IMR-90 (cell line): ENCODE measurements at regions not wholly inside any gene's neighbourhood (a gene's known extent, or its start where the extent isn't known, plus 50 kb on each side); places are given as distances from the start of the nearest gene placed in this dataset.

Experiments used
- CEBPB ChIP-seq: IDR thresholded peaks from 2 replicates; pipeline ENCODE4 v1.6.1; 2012; ENCODE audit warnings: low read depth, low read length, improper control_type of control experiment
- MAFK ChIP-seq: IDR thresholded peaks from 2 replicates; pipeline ENCODE4 v1.6.1; 2012; ENCODE audit warnings: low read depth, low read length, improper control_type of control experiment
- MAZ ChIP-seq: IDR thresholded peaks from 2 replicates; pipeline ENCODE4 v1.6.1; 2012; ENCODE audit warnings: low read depth, mild to moderate bottlenecking, low read length, improper control_type of control experiment, moderate library complexity, borderline replicate concordance
- MXI1 ChIP-seq: IDR thresholded peaks from 2 replicates; pipeline ENCODE4 v1.6.1; 2012; ENCODE audit warnings: low read depth, mild to moderate bottlenecking, low read length, moderate library complexity, borderline replicate concordance
- POLR2A ChIP-seq: IDR thresholded peaks from 2 replicates; pipeline ENCODE4 v1.6.1; 2012; ENCODE audit warnings: mild to moderate bottlenecking, low read depth, low read length
- RAD21 ChIP-seq: IDR thresholded peaks from 2 replicates; pipeline ENCODE4 v1.6.1; 2012; ENCODE audit warnings: low read length, improper control_type of control experiment
- RCOR1 ChIP-seq: IDR thresholded peaks from 2 replicates; pipeline ENCODE4 v1.6.1; 2012; ENCODE audit warnings: mild to moderate bottlenecking, low read length, improper control_type of control experiment; ENCODE audit not compliant: insufficient replicate concordance
- RFX5 ChIP-seq: IDR thresholded peaks from 2 replicates; pipeline ENCODE4 v1.8.0; 2012; ENCODE audit warnings: low read depth, mild to moderate bottlenecking, low read length, moderate library complexity
- TF ChIP-seq, protein P1 (sequence below): conservative IDR thresholded peaks from 2 replicates; pipeline ENCODE4 v1.5.1; 2012; ENCODE audit warnings: mild to moderate bottlenecking, low read depth, low read length, improper control_type of control experiment

GRCh38 chrX:94813541-94813940 is 1139.5 kb downstream of the FAM133A start:
- TF ChIP-seq RAD21 (no peak), CEBPB (no peak), MAFK (no peak), POLR2A (no peak), RFX5 (no peak), MXI1 (no peak), MAZ (no peak), RCOR1 (no peak)
- TF ChIP-seq, protein P1, sequence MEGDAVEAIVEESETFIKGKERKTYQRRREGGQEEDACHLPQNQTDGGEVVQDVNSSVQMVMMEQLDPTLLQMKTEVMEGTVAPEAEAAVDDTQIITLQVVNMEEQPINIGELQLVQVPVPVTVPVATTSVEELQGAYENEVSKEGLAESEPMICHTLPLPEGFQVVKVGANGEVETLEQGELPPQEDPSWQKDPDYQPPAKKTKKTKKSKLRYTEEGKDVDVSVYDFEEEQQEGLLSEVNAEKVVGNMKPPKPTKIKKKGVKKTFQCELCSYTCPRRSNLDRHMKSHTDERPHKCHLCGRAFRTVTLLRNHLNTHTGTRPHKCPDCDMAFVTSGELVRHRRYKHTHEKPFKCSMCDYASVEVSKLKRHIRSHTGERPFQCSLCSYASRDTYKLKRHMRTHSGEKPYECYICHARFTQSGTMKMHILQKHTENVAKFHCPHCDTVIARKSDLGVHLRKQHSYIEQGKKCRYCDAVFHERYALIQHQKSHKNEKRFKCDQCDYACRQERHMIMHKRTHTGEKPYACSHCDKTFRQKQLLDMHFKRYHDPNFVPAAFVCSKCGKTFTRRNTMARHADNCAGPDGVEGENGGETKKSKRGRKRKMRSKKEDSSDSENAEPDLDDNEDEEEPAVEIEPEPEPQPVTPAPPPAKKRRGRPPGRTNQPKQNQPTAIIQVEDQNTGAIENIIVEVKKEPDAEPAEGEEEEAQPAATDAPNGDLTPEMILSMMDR: no peak
